Cardiac fibroblast (primary cell): ENCODE measurements at regions not wholly inside any gene's neighbourhood (a gene's known extent, or its start where the extent isn't known, plus 50 kb on each side); places are given as distances from the start of the nearest gene placed in this dataset.

Experiments used
- DNase-seq, 2 donors: peaks; one replicate each; pipeline versions ENCODE4 v3.0.0 to v3.0.0-alpha.2; 2010; ENCODE audit warnings: low read depth in 2 of 2
- H3K4me3 ChIP-seq, 2 donors: replicated peaks in 1 of 2; 1 replicate in 1 of 2; 2 replicates in 1 of 2; pipeline ENCODE4 v1.5.1; 2011; ENCODE audit warnings: low read depth in 2 of 2, low read length in 2 of 2, mild to moderate bottlenecking in 2 of 2, moderate library complexity in 1 of 2
- TF ChIP-seq, protein P1 (sequence below): IDR thresholded peaks from one replicate; pipeline ENCODE4 v1.5.1; 2011; ENCODE audit warnings: low read depth, mild to moderate bottlenecking, low read length, inconsistent platforms

- no peak overlapping the region for H3K4me3 ChIP-seq
- TF ChIP-seq, protein P1, sequence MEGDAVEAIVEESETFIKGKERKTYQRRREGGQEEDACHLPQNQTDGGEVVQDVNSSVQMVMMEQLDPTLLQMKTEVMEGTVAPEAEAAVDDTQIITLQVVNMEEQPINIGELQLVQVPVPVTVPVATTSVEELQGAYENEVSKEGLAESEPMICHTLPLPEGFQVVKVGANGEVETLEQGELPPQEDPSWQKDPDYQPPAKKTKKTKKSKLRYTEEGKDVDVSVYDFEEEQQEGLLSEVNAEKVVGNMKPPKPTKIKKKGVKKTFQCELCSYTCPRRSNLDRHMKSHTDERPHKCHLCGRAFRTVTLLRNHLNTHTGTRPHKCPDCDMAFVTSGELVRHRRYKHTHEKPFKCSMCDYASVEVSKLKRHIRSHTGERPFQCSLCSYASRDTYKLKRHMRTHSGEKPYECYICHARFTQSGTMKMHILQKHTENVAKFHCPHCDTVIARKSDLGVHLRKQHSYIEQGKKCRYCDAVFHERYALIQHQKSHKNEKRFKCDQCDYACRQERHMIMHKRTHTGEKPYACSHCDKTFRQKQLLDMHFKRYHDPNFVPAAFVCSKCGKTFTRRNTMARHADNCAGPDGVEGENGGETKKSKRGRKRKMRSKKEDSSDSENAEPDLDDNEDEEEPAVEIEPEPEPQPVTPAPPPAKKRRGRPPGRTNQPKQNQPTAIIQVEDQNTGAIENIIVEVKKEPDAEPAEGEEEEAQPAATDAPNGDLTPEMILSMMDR: no peak
- no peak for DNase-seq
Measured at GRCh38 chr11:134678744-134679143, 266.7 kb upstream of the B3GAT1 start.

DNA sequence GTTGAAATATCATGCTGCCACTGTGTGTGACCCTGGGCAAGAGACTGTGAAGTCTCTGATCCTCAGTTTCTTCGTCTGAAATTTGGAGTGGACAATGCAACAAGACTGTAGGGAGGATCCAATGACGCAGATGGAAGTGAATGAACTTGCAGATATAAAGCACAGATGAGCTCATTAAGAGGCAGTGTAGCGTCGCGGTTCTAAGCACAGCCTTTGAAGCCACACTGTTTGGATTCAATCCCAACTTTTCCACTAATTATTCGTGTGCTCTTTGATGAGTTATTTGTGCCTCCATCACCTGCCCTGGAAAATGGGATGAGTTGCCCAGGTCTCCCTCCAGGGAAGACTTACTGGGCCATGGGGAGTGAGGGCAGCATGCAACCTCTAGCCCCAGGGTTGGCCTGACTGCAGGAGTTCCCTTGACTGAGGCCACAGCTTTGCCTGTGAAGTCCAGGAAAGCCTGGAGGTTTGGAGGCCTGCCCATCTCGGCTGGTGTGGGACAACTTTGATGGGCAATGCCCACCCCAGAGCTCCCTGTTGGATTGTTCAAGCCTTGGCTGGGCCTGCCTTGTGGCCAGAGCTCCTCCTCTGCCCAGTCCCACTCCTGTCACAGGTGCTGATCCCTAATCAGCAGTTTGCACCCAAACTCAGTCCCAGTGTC lies 266.0 kb upstream of the B3GAT1 start:
- H3K4me3 ChIP-seq: no peak overlapping the region
- no peak for DNase-seq
- TF ChIP-seq, protein P1: no peak

- H3K4me3 ChIP-seq: no peak overlapping the region
- TF ChIP-seq, protein P1: no peak
- DNase-seq: no peak
Measured at GRCh38 chr11:134677397-134677822, 265.4 kb upstream of the B3GAT1 start.

DNA sequence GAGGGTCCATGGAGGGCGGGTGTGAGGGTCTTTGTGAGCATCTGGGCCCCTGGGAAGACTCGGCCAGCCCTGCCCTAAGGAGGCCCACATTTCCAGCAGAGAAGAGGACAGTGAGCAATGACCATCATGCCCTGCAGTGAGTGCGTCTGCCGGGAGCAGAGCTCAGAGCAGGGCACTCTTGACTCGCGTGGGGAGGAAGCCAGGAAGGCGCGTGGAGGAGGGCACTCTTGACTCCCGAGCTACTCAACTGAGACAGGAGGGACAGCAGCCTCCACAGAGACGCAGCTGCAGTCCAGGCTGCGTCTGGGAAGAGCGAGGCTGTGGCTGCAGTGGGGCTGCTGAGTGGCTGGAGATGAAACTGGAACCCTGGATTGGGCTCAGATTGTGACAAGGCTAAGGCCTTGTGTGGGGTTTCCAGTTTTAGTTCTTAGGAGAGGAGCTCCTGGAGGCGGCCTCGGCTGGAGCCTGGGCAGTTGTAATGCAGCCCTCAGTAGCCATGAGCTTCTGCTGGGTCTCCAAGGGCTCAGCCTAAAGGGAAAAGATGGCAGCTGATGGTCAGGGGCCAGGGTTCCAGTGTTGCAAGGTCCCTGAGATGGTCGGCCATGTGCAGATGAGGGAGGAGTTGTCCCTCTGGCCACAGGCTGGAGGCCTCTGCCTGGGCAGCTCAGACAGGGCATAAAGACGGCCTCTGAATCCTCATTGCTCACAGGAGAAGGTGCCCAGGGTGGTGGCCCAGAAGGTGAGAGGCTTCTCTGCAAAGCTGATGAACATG lies 264.7 kb upstream of the B3GAT1 start:
- no peak overlapping the region for H3K4me3 ChIP-seq
- DNase-seq: no peak
- TF ChIP-seq, protein P1: no peak

- H3K4me3 ChIP-seq: no peak overlapping the region
- DNase-seq: no peak
- TF ChIP-seq, protein P1: no peak
Measured at GRCh38 chr11:134675983-134676382, 263.9 kb upstream of the B3GAT1 start.

DNA sequence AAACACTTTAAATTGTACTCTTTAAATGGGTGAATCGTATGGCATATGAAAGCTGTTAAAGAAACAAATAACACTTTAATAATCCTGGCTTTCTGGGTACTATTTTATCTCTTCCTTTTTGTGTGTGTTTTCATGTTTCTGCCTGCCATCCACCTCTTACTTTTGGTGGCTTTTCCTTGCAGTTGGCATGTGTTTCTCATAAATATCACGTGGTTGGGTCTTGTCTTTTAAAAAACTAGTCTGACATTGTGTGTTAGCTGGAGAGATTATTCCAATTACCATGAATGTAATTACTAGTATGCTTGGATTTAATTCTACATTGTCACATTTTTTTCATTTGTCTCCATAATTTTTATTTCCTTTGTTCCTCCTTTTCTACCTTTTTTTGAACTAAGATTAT lies 262.9 kb upstream of the B3GAT1 start:
- TF ChIP-seq, protein P1: no peak
- no peak for DNase-seq
- H3K4me3 ChIP-seq: no peak overlapping the region

- no peak for DNase-seq
- TF ChIP-seq, protein P1: no peak
Measured at GRCh38 chr11:134670961-134671370, 258.9 kb upstream of the B3GAT1 start.

More at GRCh38 chr11:134670961-134671370, 258.9 kb upstream of the B3GAT1 start:
- H3K4me3 ChIP-seq: no peak overlapping the region
